SK-N-SH (cell line): ENCODE measurements at regions not wholly inside any gene's neighbourhood (a gene's known extent, or its start where the extent isn't known, plus 50 kb on each side); places are given as distances from the start of the nearest gene placed in this dataset.

ENCODE experiments used
- CHD2 ChIP-seq: fragments of 150-350 bp; IDR thresholded peaks from 2 replicates; pipeline ENCODE4 v1.6.1; 2018; ENCODE audit warnings: low read length; ENCODE audit not compliant: partially characterized antibody
- CTCF ChIP-seq: fragments of 200-600 bp; sonication (generic); IDR thresholded peaks from 2 replicates; pipeline ENCODE4 v1.6.1; 2017; ENCODE audit warnings: antibody characterized with exemption, mild to moderate bottlenecking, moderate library complexity
- FOXM1 ChIP-seq: IDR thresholded peaks from 2 replicates; pipeline ENCODE4 v1.4.0; 2012; ENCODE audit warnings: low read depth, mild to moderate bottlenecking
- MAX ChIP-seq: IDR thresholded peaks from 2 replicates; pipeline ENCODE4 v1.4.0; 2012; ENCODE audit warnings: low read depth
- REST ChIP-seq: IDR thresholded peaks from 2 replicates; pipeline ENCODE4 v1.6.1; 2012; ENCODE audit warnings: mild to moderate bottlenecking, low read depth, low read length, moderate library complexity
- RFX5 ChIP-seq: IDR thresholded peaks from 2 replicates; pipeline ENCODE4 v1.6.1; 2012; ENCODE audit warnings: mild to moderate bottlenecking, improper control_type of control experiment, low read length
- SMC3 ChIP-seq: IDR thresholded peaks from 2 replicates; pipeline ENCODE4 v1.6.1; 2012; ENCODE audit warnings: low read depth, low read length, improper control_type of control experiment
- TAF1 ChIP-seq: IDR thresholded peaks from 2 replicates; pipeline ENCODE4 v1.6.1; 2012; ENCODE audit warnings: low read depth, mild to moderate bottlenecking, low read length, moderate library complexity, borderline replicate concordance

- TF ChIP-seq MAX (no peak), CTCF (no peak), SMC3 (no peak), TAF1 (no peak), RFX5 (no peak), CHD2 (no peak), FOXM1 (no peak), REST (no peak)
These were observed 387.8 kb downstream of the CDH7 start for GRCh38 chr18:66138642-66139041.
